Astrocyte (in vitro differentiated cells and primary cell): ENCODE measurements at regions not wholly inside any gene's neighbourhood (a gene's known extent, or its start where the extent isn't known, plus 50 kb on each side); places are given as distances from the start of the nearest gene placed in this dataset.

Experiments used
- DNase-seq: peaks from one replicate; pipeline ENCODE4 v3.0.0-alpha.2; 2010; ENCODE audit warnings: low read depth
- FAIRE-seq: peaks from 2 replicates; lab custom pipeline; 2011; peaks lifted over from hg19 to GRCh38; lab: Jason Lieb, UNC
- H2AFZ ChIP-seq: 2 replicates; pipeline ENCODE4 v1.6.0; 2012; ENCODE audit warnings: low read depth, low read length, inconsistent platforms
- H3K27ac ChIP-seq: 2 replicates; pipeline ENCODE4 v1.5.1; 2011; ENCODE audit warnings: low read depth, low read length, inconsistent platforms
- H3K27me3 ChIP-seq: 2 replicates; pipeline ENCODE4 v1.6.0; 2011; ENCODE audit warnings: low read length, inconsistent platforms; ENCODE audit not compliant: insufficient read depth
- H3K36me3 ChIP-seq: 2 replicates; pipeline ENCODE4 v1.5.1; 2011; ENCODE audit warnings: low read length, inconsistent platforms; ENCODE audit not compliant: insufficient read depth
- H3K4me1 ChIP-seq: 2 replicates; pipeline ENCODE4 v1.5.1; 2011; ENCODE audit warnings: low read length, inconsistent platforms; ENCODE audit not compliant: insufficient read depth
- H3K4me2 ChIP-seq: 2 replicates; pipeline ENCODE4 v1.6.0; 2012; ENCODE audit warnings: low read length, inconsistent platforms
- H3K4me3 ChIP-seq: 2 replicates; pipeline ENCODE4 v1.5.1; 2011; ENCODE audit warnings: low read depth, mild to moderate bottlenecking, low read length, inconsistent platforms; ENCODE audit not compliant: insufficient read depth
- H3K79me2 ChIP-seq: 2 replicates; pipeline ENCODE4 v1.6.0; 2012; ENCODE audit warnings: mild to moderate bottlenecking, low read length, inconsistent platforms; ENCODE audit not compliant: insufficient read depth
- H3K9ac ChIP-seq: 2 replicates; pipeline ENCODE4 v1.6.0; 2012; ENCODE audit warnings: mild to moderate bottlenecking, low read length, inconsistent platforms
- H3K9me3 ChIP-seq: 2 replicates; pipeline ENCODE4 v1.5.1; 2012; ENCODE audit warnings: low read depth, mild to moderate bottlenecking, low read length, inconsistent platforms; ENCODE audit not compliant: insufficient read depth
- H4K20me1 ChIP-seq: 2 replicates; pipeline ENCODE4 v1.6.0; 2012; ENCODE audit warnings: low read length, inconsistent platforms; ENCODE audit not compliant: insufficient read depth
- H3K27ac Mint-ChIP-seq: one replicate; pipeline ENCODE4 v1.8.0; 2021; ENCODE audit warnings: mild to moderate bottlenecking, mixed read lengths; ENCODE audit not compliant: unreplicated experiment
- H3K27me3 Mint-ChIP-seq: one replicate; pipeline ENCODE4 v1.8.0; 2021; ENCODE audit warnings: low read depth, mixed read lengths; ENCODE audit not compliant: unreplicated experiment
- H3K36me3 Mint-ChIP-seq: one replicate; pipeline ENCODE4 v1.8.0; 2021; ENCODE audit warnings: low read depth, mixed read lengths; ENCODE audit not compliant: unreplicated experiment
- H3K4me1 Mint-ChIP-seq: one replicate; pipeline ENCODE4 v1.8.0; 2021; ENCODE audit warnings: low read depth, mixed read lengths; ENCODE audit not compliant: unreplicated experiment
- H3K4me3 Mint-ChIP-seq: one replicate; pipeline ENCODE4 v1.8.0; 2021; ENCODE audit warnings: mild to moderate bottlenecking, moderate library complexity, mixed read lengths; ENCODE audit not compliant: unreplicated experiment
- H3K9me3 Mint-ChIP-seq: one replicate; pipeline ENCODE4 v1.8.0; 2021; ENCODE audit warnings: mild to moderate bottlenecking, mixed read lengths; ENCODE audit not compliant: unreplicated experiment
- CTCF ChIP-seq: IDR thresholded peaks from 2 replicates; pipeline ENCODE4 v1.5.1; 2011; ENCODE audit warnings: low read depth, mild to moderate bottlenecking, inconsistent platforms, low read length, moderate library complexity; ENCODE audit not compliant: insufficient read depth
- EZH2 ChIP-seq: IDR thresholded peaks from 2 replicates; pipeline ENCODE4 v1.6.1; 2012; ENCODE audit warnings: mild to moderate bottlenecking, low read length, inconsistent platforms; ENCODE audit not compliant: insufficient read depth

GRCh38 chr7:41051062-41051461, 651.8 kb downstream of the INHBA start:
- DNase-seq (no peak), FAIRE-seq (no peak)
- no peaks in the 10 kb centered on the region for H3K36me3 ChIP-seq
- no peaks in the 10 kb centered on the region for H4K20me1 ChIP-seq
- Mint-ChIP-seq H3K36me3 (no peaks in the 10 kb centered on the region), H3K4me1 (peaks cover 31% of the 10 kb centered on the region), H3K27ac (no peak overlapping the region), H3K27me3 (no peaks in the 10 kb centered on the region), H3K9me3 (peaks cover 8% of the 10 kb centered on the region), H3K4me3 (no peak overlapping the region)
- H3K9me3 ChIP-seq: no peaks in the 10 kb centered on the region
- H3K27me3 ChIP-seq: no peaks in the 10 kb centered on the region
- TF ChIP-seq EZH2 (no peak), CTCF (no peak)
- H3K4me2 ChIP-seq: no peak overlapping the region
- H3K4me1 ChIP-seq: peaks cover 20% of the 10 kb centered on the region
- no peak overlapping the region for H2AFZ ChIP-seq
- H3K79me2 ChIP-seq: no peaks in the 10 kb centered on the region
- no peak overlapping the region for H3K4me3 ChIP-seq
- H3K9ac ChIP-seq: no peak overlapping the region
- H3K27ac ChIP-seq: no peak overlapping the region

GRCh38 chr7:41048771-41049170, 654.1 kb downstream of the INHBA start:
- Mint-ChIP-seq H3K4me3 (no peak overlapping the region), H3K36me3 (no peaks in the 10 kb centered on the region), H3K9me3 (peaks cover 6% of the 10 kb centered on the region), H3K27me3 (no peaks in the 10 kb centered on the region), H3K4me1 (peaks cover 33% of the 10 kb centered on the region), H3K27ac (no peak overlapping the region)
- H3K79me2 ChIP-seq: no peaks in the 10 kb centered on the region
- H2AFZ ChIP-seq: no peak overlapping the region
- no peak overlapping the region for H3K4me3 ChIP-seq
- H3K27me3 ChIP-seq: no peaks in the 10 kb centered on the region
- no peak overlapping the region for H3K27ac ChIP-seq
- H4K20me1 ChIP-seq: no peaks in the 10 kb centered on the region
- peaks cover 26% of the 10 kb centered on the region for H3K4me1 ChIP-seq
- no peaks in the 10 kb centered on the region for H3K9me3 ChIP-seq
- no peak for DNase-seq
- H3K9ac ChIP-seq: no peak overlapping the region
- no peak for TF ChIP-seq CTCF
- TF ChIP-seq EZH2: no peak
- no peak overlapping the region for H3K4me2 ChIP-seq
- FAIRE-seq: no peak
- H3K36me3 ChIP-seq: no peaks in the 10 kb centered on the region

- H3K36me3 ChIP-seq: no peaks in the 10 kb centered on the region
- no peaks in the 10 kb centered on the region for H3K27me3 ChIP-seq
- H3K9ac ChIP-seq: peak overlapping the region; percentile 13
- peaks cover 33% of the 10 kb centered on the region for H3K4me1 Mint-ChIP-seq
- H2AFZ ChIP-seq: peak overlapping the region; percentile 44
- peaks cover 8% of the 10 kb centered on the region for H3K9me3 Mint-ChIP-seq
- no peaks in the 10 kb centered on the region for H3K79me2 ChIP-seq
- peaks cover 26% of the 10 kb centered on the region for H3K4me1 ChIP-seq
- FAIRE-seq: no peak
- H3K4me2 ChIP-seq: peak overlapping the region; percentile 10
- H4K20me1 ChIP-seq: no peaks in the 10 kb centered on the region
- H3K4me3 Mint-ChIP-seq: no peak overlapping the region
- peaks cover 2% of the 10 kb centered on the region for H3K36me3 Mint-ChIP-seq
- no peaks in the 10 kb centered on the region for H3K27me3 Mint-ChIP-seq
- TF ChIP-seq CTCF: no peak
- TF ChIP-seq EZH2: no peak
- H3K27ac Mint-ChIP-seq: peak overlapping the region; percentile 16
- H3K4me3 ChIP-seq: no peak overlapping the region
- peaks cover 7% of the 10 kb centered on the region for H3K9me3 ChIP-seq
- H3K27ac ChIP-seq: peak overlapping the region; percentile 44
- peak; percentile 48 for DNase-seq
These were observed 655.1 kb downstream of the INHBA start for GRCh38 chr7:41047789-41048191.
